BE2C (cell line): ENCODE measurements at regions not wholly inside any gene's neighbourhood (a gene's known extent, or its start where the extent isn't known, plus 50 kb on each side); places are given as distances from the start of the nearest gene placed in this dataset.

ENCODE experiments used
- DNase-seq: peaks from one replicate; pipeline ENCODE4 v3.0.0-alpha.2; 2020
- H3K27me3 ChIP-seq: fragments of 250-450 bp; sonication (Bioruptor Pico); 2 replicates; pipeline ENCODE4 v1.5.1; 2020; ENCODE audit warnings: mild to moderate bottlenecking
- H3K36me3 ChIP-seq: fragments of 250-450 bp; sonication (Bioruptor Pico); 2 replicates; pipeline ENCODE4 v1.5.1; 2020; ENCODE audit warnings: mild to moderate bottlenecking
- H3K4me1 ChIP-seq: fragments of 250-450 bp; sonication (Bioruptor Pico); 2 replicates; pipeline ENCODE4 v1.5.1; 2020
- H3K4me3 ChIP-seq: 2 replicates; pipeline ENCODE4 v1.5.1; 2011; ENCODE audit warnings: low read depth, low read length
- H3K9me3 ChIP-seq: fragments of 250-450 bp; sonication (Bioruptor Pico); 2 replicates; pipeline ENCODE4 v1.5.1; 2020
- TF ChIP-seq, protein P1 (sequence below): IDR thresholded peaks from 2 replicates; pipeline ENCODE4 v1.5.1; 2012; ENCODE audit warnings: mild to moderate bottlenecking, low read depth, low read length

DNA sequence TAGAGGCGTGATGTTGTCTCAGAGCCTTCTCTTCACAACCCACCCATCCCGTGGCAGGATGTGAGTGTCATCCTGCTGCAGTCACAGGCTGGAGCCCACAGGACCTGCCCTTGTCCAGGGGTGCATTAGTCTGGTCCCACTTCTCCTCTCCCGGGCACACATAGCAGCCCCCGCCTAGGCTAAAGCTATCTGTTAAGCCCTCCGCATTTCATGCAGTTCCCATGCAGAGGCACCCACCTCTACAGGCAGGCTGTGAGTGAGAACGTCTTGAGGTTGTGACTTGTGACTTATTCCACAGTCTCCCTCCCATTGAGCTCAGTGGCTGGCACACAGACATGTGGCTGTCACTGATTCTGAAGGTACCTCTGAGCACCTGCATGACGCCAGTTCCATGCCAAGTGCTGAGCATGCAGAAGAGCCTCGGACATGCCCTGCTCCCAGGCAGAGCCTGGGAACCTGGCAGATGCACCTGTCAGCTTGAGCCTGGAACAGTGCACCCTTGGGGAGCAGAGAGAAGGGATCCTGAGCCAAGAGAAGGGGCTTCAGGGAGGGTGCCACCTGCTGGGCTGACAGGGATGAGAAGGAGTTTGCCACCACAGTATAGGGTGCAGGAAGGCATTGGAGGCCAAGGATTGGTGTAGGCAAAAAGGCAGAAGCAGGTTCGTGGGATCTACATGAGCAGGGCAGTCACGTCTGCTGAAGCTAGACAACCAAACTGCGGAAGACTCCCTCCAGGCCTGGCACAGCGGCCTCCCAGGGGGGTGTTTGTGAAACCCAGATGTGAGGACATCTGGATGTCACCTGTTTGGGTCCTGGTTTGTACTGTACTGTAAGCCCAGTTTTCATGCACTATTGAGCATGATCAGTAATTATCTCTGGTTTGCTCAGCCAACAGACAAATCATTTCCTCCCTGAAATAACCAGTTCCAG lies 213.6 kb downstream of the GLI2 start:
- TF ChIP-seq, protein P1, sequence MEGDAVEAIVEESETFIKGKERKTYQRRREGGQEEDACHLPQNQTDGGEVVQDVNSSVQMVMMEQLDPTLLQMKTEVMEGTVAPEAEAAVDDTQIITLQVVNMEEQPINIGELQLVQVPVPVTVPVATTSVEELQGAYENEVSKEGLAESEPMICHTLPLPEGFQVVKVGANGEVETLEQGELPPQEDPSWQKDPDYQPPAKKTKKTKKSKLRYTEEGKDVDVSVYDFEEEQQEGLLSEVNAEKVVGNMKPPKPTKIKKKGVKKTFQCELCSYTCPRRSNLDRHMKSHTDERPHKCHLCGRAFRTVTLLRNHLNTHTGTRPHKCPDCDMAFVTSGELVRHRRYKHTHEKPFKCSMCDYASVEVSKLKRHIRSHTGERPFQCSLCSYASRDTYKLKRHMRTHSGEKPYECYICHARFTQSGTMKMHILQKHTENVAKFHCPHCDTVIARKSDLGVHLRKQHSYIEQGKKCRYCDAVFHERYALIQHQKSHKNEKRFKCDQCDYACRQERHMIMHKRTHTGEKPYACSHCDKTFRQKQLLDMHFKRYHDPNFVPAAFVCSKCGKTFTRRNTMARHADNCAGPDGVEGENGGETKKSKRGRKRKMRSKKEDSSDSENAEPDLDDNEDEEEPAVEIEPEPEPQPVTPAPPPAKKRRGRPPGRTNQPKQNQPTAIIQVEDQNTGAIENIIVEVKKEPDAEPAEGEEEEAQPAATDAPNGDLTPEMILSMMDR, result peak; percentile 51

GRCh38 chr2:120949957-120950590 lies 214.4 kb downstream of the GLI2 start:
- no peak for DNase-seq
- no peak overlapping the region for H3K4me3 ChIP-seq
- H3K9me3 ChIP-seq, result no peaks in the 10 kb centered on the region
- peaks cover 5% of the 10 kb centered on the region for H3K4me1 ChIP-seq
- H3K36me3 ChIP-seq, result no peaks in the 10 kb centered on the region
- no peaks in the 10 kb centered on the region for H3K27me3 ChIP-seq
- TF ChIP-seq, protein P1, result no peak

More for the DNA sequence above, 213.6 kb downstream of the GLI2 start:
- Histone ChIP-seq H3K36me3 (no peaks in the 10 kb centered on the region), H3K4me1 (peaks cover 5% of the 10 kb centered on the region), H3K9me3 (no peaks in the 10 kb centered on the region), H3K27me3 (no peaks in the 10 kb centered on the region), H3K4me3 (no peak overlapping the region)
- DNase-seq, result peak; percentile 34

DNA sequence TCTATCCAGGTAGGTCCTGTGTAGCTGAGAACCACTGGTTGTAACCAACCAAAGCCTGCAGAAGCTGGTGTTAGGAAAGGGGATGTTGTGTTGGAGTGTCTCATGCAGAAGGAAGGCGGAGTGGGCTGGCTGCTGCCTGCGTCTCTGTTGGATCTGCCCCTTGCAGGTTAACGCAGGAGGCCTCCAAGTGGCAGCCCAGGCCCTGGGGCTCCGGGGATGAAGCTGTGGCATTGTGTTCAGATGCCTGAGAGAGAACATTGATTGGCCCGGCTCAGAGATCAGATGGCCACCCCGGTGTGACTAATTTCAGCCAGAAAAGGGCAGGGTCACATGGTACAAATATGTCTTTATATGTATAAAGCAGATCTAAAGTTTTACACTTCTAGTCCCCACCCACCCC lies 216.0 kb downstream of the GLI2 start:
- TF ChIP-seq, protein P1, result no peak
- H3K4me3 ChIP-seq, result no peak overlapping the region
- peaks cover 5% of the 10 kb centered on the region for H3K4me1 ChIP-seq
- no peak for DNase-seq
- H3K9me3 ChIP-seq, result no peaks in the 10 kb centered on the region
- H3K36me3 ChIP-seq, result no peaks in the 10 kb centered on the region
- H3K27me3 ChIP-seq, result no peaks in the 10 kb centered on the region

- no peaks in the 10 kb centered on the region for H3K36me3 ChIP-seq
- no peaks in the 10 kb centered on the region for H3K9me3 ChIP-seq
- no peak overlapping the region for H3K4me3 ChIP-seq
- no peaks in the 10 kb centered on the region for H3K27me3 ChIP-seq
- no peak for DNase-seq
- TF ChIP-seq, protein P1, result no peak
- H3K4me1 ChIP-seq, result peaks cover 5% of the 10 kb centered on the region
Measured at GRCh38 chr2:120952318-120952717, 216.7 kb downstream of the GLI2 start.

DNA sequence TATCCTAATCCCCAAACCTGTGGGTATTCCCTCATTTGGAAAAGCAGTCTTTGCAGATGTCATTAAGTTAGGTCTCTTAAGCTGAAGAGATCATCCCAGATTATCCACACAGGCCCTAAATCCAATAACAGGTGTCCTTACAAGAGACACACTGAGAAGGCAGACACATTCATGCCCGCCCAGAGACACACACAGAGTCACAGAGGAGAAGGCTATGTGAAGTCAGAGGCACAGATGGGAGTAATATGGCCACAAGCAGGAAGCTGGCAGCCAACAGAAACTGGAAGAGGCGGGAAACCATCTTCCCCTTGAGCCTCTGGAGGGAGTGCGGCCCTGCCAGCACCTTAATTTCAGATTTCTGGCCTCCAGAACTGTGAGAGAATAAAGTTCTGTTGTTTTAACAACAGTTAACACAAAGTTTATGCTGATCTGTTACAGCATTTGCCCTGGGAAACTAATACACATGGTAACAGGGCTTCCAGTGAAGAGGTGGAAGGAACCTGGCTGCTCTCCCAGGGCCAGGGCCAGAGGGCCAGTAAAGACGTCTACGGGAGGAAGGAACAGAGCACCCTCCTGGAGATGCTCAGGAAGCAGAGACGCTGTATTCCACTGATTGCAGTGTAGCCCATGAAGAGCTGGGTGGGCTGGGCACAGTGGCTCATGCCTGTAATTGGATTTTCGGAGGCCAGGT lies 217.5 kb downstream of the GLI2 start:
- Histone ChIP-seq H3K9me3 (no peaks in the 10 kb centered on the region), H3K36me3 (no peaks in the 10 kb centered on the region), H3K4me1 (peaks cover 5% of the 10 kb centered on the region), H3K4me3 (no peak overlapping the region), H3K27me3 (no peaks in the 10 kb centered on the region)
- TF ChIP-seq, protein P1, result no peak
- no peak for DNase-seq
